ENCODE measurements at regions not wholly inside any gene's neighbourhood (a gene's known extent, or its start where the extent isn't known, plus 50 kb on each side); places are given as distances from the start of the nearest gene placed in this dataset.
"Not testable (repeated sequence)": the region's sequence is repeated elsewhere in the genome, so short reads cannot be mapped to it uniquely, and the experiment has no call there.

DNA sequence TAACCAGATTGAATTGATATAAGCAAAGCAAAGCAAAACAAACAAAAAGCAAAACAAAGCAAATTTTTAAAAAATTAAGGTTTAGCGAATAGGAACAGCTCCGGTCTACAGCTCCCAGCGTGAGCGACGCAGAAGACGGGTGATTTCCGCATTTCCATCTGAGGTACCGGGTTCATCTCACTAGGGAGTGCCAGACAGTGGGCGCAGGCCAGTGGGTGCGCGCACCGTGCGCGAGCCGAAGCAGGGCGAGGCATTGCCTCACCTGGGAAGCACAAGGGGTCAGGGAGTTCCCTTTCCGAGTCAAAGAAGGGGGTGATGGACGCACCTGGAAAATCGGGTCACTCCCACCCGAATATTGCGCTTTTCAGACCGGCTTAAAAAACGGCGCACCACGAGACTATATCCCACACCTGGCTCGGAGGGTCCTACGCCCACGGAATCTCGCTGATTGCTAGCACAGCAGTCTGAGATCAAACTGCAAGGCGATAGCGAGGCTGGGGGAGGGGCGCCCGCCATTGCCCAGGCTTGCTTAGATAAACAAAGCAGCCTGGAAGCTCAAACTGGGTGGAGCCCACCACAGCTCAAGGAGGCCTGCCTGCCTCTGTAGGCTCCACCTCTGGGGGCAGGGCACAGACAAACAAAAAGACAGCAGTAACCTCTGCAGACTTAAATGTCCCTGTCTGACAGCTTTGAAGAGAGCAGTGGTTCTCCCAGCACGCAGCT is 170.3 kb downstream of the MCHR2 start:
- not testable (repeated sequence) for H3K27ac ChIP-seq (ENCODE audit: low read length); H3K4me1 ChIP-seq (ENCODE audit: insufficient read depth, low read length); H3K27me3 ChIP-seq (ENCODE audit: insufficient read depth, low read length); H3K9me3 ChIP-seq (ENCODE audit: insufficient read depth, low read depth, low read length); H3K36me3 ChIP-seq (ENCODE audit: insufficient read depth, low read depth, low read length)
- H3K4me3 ChIP-seq (ENCODE audit: low read length), result peak overlapping the region; percentile 62
- peak overlapping the region; percentile 57; the same call in 1 of the 2 replicates for H3K9ac ChIP-seq (ENCODE audit: low read depth, low read length)

DNA sequence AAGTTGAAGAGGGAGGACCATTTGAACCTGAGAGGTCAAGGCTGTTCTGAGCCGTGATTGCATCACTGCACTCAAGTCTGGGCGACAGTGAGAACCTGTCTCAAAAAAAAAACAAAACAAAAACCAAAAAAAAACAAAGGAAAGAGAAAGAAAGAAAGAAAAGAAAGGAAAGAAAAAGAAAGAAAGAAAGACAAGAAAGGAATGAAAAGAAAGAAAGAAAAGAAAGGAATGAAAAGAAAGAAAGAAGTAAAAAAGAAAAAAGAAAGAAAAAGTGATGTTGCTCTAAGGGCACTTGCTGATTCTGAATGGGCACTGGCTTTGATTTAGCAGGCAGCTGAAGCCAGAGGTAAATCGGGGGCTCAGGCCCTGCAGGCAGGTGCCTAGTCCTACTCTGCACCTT is 161.0 kb downstream of the MCHR2 start:
- H3K9ac ChIP-seq (ENCODE audit: low read depth, low read length), result no peak overlapping the region
- H3K4me1 ChIP-seq (ENCODE audit: insufficient read depth, low read length), result no peaks in the 10 kb centered on the region

GRCh38 chr6:99836471-99836870 is 157.6 kb downstream of the MCHR2 start:
- no peaks in the 10 kb centered on the region for H3K9me3 ChIP-seq (ENCODE audit: insufficient read depth, low read depth, low read length)
- no peaks in the 10 kb centered on the region for H3K27me3 ChIP-seq (ENCODE audit: insufficient read depth, low read length)
- no peak overlapping the region for H3K4me3 ChIP-seq (ENCODE audit: low read length)
- no peaks in the 10 kb centered on the region for H3K36me3 ChIP-seq (ENCODE audit: insufficient read depth, low read depth, low read length)
- H3K9ac ChIP-seq (ENCODE audit: low read depth, low read length), result no peak overlapping the region
- no peaks in the 10 kb centered on the region for H3K4me1 ChIP-seq (ENCODE audit: insufficient read depth, low read length)
- H3K27ac ChIP-seq (ENCODE audit: low read length), result no peak overlapping the region

More for the DNA sequence above, 161.0 kb downstream of the MCHR2 start:
- Histone ChIP-seq H3K9me3 (ENCODE audit: insufficient read depth, low read depth, low read length) (no peaks in the 10 kb centered on the region), H3K27ac (ENCODE audit: low read length) (no peak overlapping the region), H3K36me3 (ENCODE audit: insufficient read depth, low read depth, low read length) (no peaks in the 10 kb centered on the region), H3K27me3 (ENCODE audit: insufficient read depth, low read length) (no peaks in the 10 kb centered on the region), H3K4me3 (ENCODE audit: low read length) (no peak overlapping the region)

- no peaks in the 10 kb centered on the region for H3K36me3 ChIP-seq (ENCODE audit: insufficient read depth, low read depth, low read length)
- no peaks in the 10 kb centered on the region for H3K9me3 ChIP-seq (ENCODE audit: insufficient read depth, low read depth, low read length)
Measured at GRCh38 chr6:99838607-99839006, 155.4 kb downstream of the MCHR2 start.

GRCh38 chr6:99841297-99841696 is 152.7 kb downstream of the MCHR2 start:
- Histone ChIP-seq H3K4me1 (ENCODE audit: insufficient read depth, low read length) (no peaks in the 10 kb centered on the region), H3K4me3 (ENCODE audit: low read length) (no peak overlapping the region), H3K36me3 (ENCODE audit: insufficient read depth, low read depth, low read length) (no peaks in the 10 kb centered on the region), H3K9ac (ENCODE audit: low read depth, low read length) (no peak overlapping the region), H3K9me3 (ENCODE audit: insufficient read depth, low read depth, low read length) (no peaks in the 10 kb centered on the region), H3K27me3 (ENCODE audit: insufficient read depth, low read length) (no peaks in the 10 kb centered on the region), H3K27ac (ENCODE audit: low read length) (no peak overlapping the region)

More at GRCh38 chr6:99838607-99839006, 155.4 kb downstream of the MCHR2 start:
- no peak overlapping the region for H3K27ac ChIP-seq (ENCODE audit: low read length)
- H3K9ac ChIP-seq (ENCODE audit: low read depth, low read length), result no peak overlapping the region
- H3K4me1 ChIP-seq (ENCODE audit: insufficient read depth, low read length), result no peaks in the 10 kb centered on the region
- no peaks in the 10 kb centered on the region for H3K27me3 ChIP-seq (ENCODE audit: insufficient read depth, low read length)
- H3K4me3 ChIP-seq (ENCODE audit: low read length), result no peak overlapping the region

DNA sequence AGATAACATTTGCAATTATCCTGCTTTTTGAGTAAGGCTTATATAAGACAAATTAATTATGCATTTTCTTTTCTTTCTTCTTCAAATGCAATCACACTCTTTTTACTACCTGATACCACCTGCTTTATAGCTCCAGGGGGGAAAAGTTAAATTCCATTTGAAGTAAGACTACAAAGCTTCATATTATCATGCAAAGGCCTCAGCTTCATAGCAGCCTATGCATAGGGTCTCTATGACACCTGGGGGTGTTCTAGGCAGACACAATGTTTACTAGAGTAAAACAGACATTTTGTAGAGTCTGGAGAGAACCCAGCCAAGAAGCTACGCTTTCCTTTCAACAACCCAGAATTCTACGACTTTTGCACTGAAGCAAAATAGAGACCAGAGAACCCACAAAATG is 148.0 kb downstream of the MCHR2 start:
- no peaks in the 10 kb centered on the region for H3K36me3 ChIP-seq (ENCODE audit: insufficient read depth, low read depth, low read length)
- H3K27ac ChIP-seq (ENCODE audit: low read length), result no peak overlapping the region
- H3K9me3 ChIP-seq (ENCODE audit: insufficient read depth, low read depth, low read length), result no peaks in the 10 kb centered on the region
- H3K27me3 ChIP-seq (ENCODE audit: insufficient read depth, low read length), result no peaks in the 10 kb centered on the region; the same call in 1 of the 2 replicates
- H3K9ac ChIP-seq (ENCODE audit: low read depth, low read length), result no peak overlapping the region
- no peak overlapping the region for H3K4me3 ChIP-seq (ENCODE audit: low read length)
- H3K4me1 ChIP-seq (ENCODE audit: insufficient read depth, low read length), result no peaks in the 10 kb centered on the region

DNA sequence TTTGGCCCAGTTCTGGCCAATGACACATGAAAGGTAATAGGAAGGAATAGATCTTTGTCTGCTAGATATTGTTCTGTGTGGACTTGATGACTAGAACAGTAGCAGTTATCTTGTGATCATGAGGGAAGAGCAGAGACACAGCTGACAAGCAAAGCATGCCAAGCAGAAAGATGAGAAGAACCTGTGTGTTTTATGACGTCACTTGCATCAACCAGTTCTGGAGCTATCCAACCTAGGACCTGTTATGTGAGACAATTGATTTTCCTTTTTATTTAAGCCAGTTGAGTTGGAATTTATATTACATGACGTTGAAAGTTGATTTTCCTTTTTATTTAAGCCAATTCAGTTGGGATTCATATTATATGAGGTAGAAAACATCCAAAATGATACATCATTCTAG is 143.2 kb downstream of the MCHR2 start:
- Histone ChIP-seq H3K27me3 (ENCODE audit: insufficient read depth, low read length) (no peaks in the 10 kb centered on the region; the same call in 1 of the 2 replicates), H3K9me3 (ENCODE audit: insufficient read depth, low read depth, low read length) (no peaks in the 10 kb centered on the region), H3K9ac (ENCODE audit: low read depth, low read length) (no peak overlapping the region), H3K4me3 (ENCODE audit: low read length) (no peak overlapping the region), H3K27ac (ENCODE audit: low read length) (no peak overlapping the region), H3K36me3 (ENCODE audit: insufficient read depth, low read depth, low read length) (no peaks in the 10 kb centered on the region), H3K4me1 (ENCODE audit: insufficient read depth, low read length) (no peaks in the 10 kb centered on the region)

GRCh38 chr6:99852031-99852430 is 142.0 kb downstream of the MCHR2 start:
- Histone ChIP-seq H3K27ac (ENCODE audit: low read length) (no peak overlapping the region), H3K27me3 (ENCODE audit: insufficient read depth, low read length) (no peaks in the 10 kb centered on the region), H3K4me3 (ENCODE audit: low read length) (no peak overlapping the region), H3K9ac (ENCODE audit: low read depth, low read length) (no peak overlapping the region), H3K36me3 (ENCODE audit: insufficient read depth, low read depth, low read length) (no peaks in the 10 kb centered on the region), H3K4me1 (ENCODE audit: insufficient read depth, low read length) (no peaks in the 10 kb centered on the region), H3K9me3 (ENCODE audit: insufficient read depth, low read depth, low read length) (no peaks in the 10 kb centered on the region)

GRCh38 chr6:99867026-99867425 is 127.0 kb downstream of the MCHR2 start:
- Histone ChIP-seq H3K9ac (ENCODE audit: low read depth, low read length) (no peak overlapping the region), H3K9me3 (ENCODE audit: insufficient read depth, low read depth, low read length) (no peaks in the 10 kb centered on the region), H3K4me1 (ENCODE audit: insufficient read depth, low read length) (peaks cover 5% of the 10 kb centered on the region; the same call in 1 of the 2 replicates), H3K36me3 (ENCODE audit: insufficient read depth, low read depth, low read length) (no peaks in the 10 kb centered on the region), H3K27ac (ENCODE audit: low read length) (no peak overlapping the region), H3K4me3 (ENCODE audit: low read length) (no peak overlapping the region), H3K27me3 (ENCODE audit: insufficient read depth, low read length) (peaks cover 12% of the 10 kb centered on the region)

- no peak overlapping the region for H3K27ac ChIP-seq (ENCODE audit: low read length)
- no peaks in the 10 kb centered on the region for H3K36me3 ChIP-seq (ENCODE audit: insufficient read depth, low read depth, low read length)
- no peak overlapping the region for H3K9ac ChIP-seq (ENCODE audit: low read depth, low read length)
- no peaks in the 10 kb centered on the region for H3K9me3 ChIP-seq (ENCODE audit: insufficient read depth, low read depth, low read length)
- peaks cover 12% of the 10 kb centered on the region for H3K27me3 ChIP-seq (ENCODE audit: insufficient read depth, low read length)
- H3K4me1 ChIP-seq (ENCODE audit: insufficient read depth, low read length), result peaks cover 5% of the 10 kb centered on the region; the same call in 1 of the 2 replicates
- H3K4me3 ChIP-seq (ENCODE audit: low read length), result peak overlapping the region; percentile 45
Measured at GRCh38 chr6:99868074-99868702, 125.8 kb downstream of the MCHR2 start.

Measured in iPS-20b (cell line).